K562 (cell line): ENCODE measurements at regions not wholly inside any gene's neighbourhood (a gene's known extent, or its start where the extent isn't known, plus 50 kb on each side); places are given as distances from the start of the nearest gene placed in this dataset.

ENCODE experiments used
- BRF1 ChIP-seq: IDR thresholded peaks from 3 replicates; pipeline ENCODE4 v1.6.1; 2011; ENCODE audit warnings: borderline replicate concordance, mild to moderate bottlenecking; ENCODE audit not compliant: insufficient read length; ENCODE audit errors: extremely low read depth
- HDAC3 ChIP-seq: fragments of 450-650 bp; IDR thresholded peaks from 2 replicates; pipeline ENCODE4 v1.6.1; 2018; ENCODE audit warnings: borderline replicate concordance, mild to moderate bottlenecking, moderate library complexity; ENCODE audit not compliant: partially characterized antibody
- POLR3A ChIP-seq: IDR thresholded peaks from 2 replicates; pipeline ENCODE4 v1.6.1; 2011; ENCODE audit warnings: borderline replicate concordance, mild to moderate bottlenecking, moderate library complexity; ENCODE audit not compliant: insufficient read length, insufficient read depth; ENCODE audit errors: extremely low read depth
- RAD21 ChIP-seq, 2 experiments: fragments of 250-450 bp in 1 of 2; fragments of 450-650 bp in 1 of 2; sonication (Bioruptor Pico) in 1 of 2; formaldehyde crosslinking in 1 of 2; IDR thresholded peaks in 1 of 2; conservative IDR thresholded peaks in 1 of 2; 2 replicates each; pipeline versions ENCODE4 v1.4.0 to v1.8.0; 2020 to 2022; ENCODE audit warnings: mild to moderate bottlenecking in 2 of 2, moderate library complexity in 1 of 2
- REST ChIP-seq, 2 experiments: fragments of 450-650 bp; formaldehyde crosslinking in 1 of 2; IDR thresholded peaks; 2 replicates each; pipeline versions ENCODE4 v1.4.0 to v1.6.1; 2014 to 2020; ENCODE audit warnings: mild to moderate bottlenecking in 2 of 2, borderline replicate concordance in 1 of 2, low read depth in 1 of 2
- ZNF263 ChIP-seq: sonication (generic); formaldehyde crosslinking; IDR thresholded peaks from 2 replicates; pipeline ENCODE4 v1.8.0; 2022; ENCODE audit warnings: mild to moderate bottlenecking, missing genetic modification reagents, borderline replicate concordance

- no peak for TF ChIP-seq HDAC3
- TF ChIP-seq RAD21 (CRISPR knock-in tag; conservative IDR thresholded peaks at IDR 0.05 in 1 of 2, IDR thresholded peaks at IDR 0.05 in 1 of 2), result peak; percentile 46 to 63
- TF ChIP-seq REST (IDR thresholded peaks at IDR 0.05; ENCODE audit: borderline replicate concordance), result peak; percentile 24; the same call in 1 of the 2 replicates
- TF ChIP-seq REST (CRISPR knock-in tag; IDR thresholded peaks at IDR 0.05; ENCODE audit: low read depth), result no peak
- no peak for TF ChIP-seq BRF1
- TF ChIP-seq ZNF263 (CRISPR knock-in tag), result no peak
- TF ChIP-seq POLR3A, result no peak
Observed at GRCh38 chr9:119968836-119969707, 599.8 kb upstream of the BRINP1 start (continued).
